Pancreas (tissue), 10 donors: ENCODE measurements at regions not wholly inside any gene's neighbourhood (a gene's known extent, or its start where the extent isn't known, plus 50 kb on each side); places are given as distances from the start of the nearest gene placed in this dataset.

Experiments
- ATAC-seq, 4 donors: fragments of 200-7000 bp; cut with Tn5 transposase; one replicate each; pipeline versions ENCODE4 v1.8.0 to v1.9.1; 2020; ENCODE audit warnings: mild to moderate bottlenecking in 4 of 4, moderate library complexity in 4 of 4
- DNase-seq, 6 donors: peaks; one replicate each; pipeline ENCODE4 v3.0.0-alpha.2; 2020
- FAIRE-seq: peaks from 2 replicates; lab custom pipeline; 2012; peaks lifted over from hg19 to GRCh38; lab: Jason Lieb, UNC
- H3K27ac ChIP-seq, 4 donors: fragments of 200-600 bp; sonication (generic); 1 replicate in 3 of 4; 2 replicates in 1 of 4; pipeline versions ENCODE4 v1.5.0 to v1.8.0; 2020
- H3K27me3 ChIP-seq, 4 donors: fragments of 200-600 bp; one replicate each; pipeline ENCODE4 v1.8.0; 2021
- H3K36me3 ChIP-seq, 3 donors: fragments of 200-600 bp; sonication (generic) in 1 of 3; one replicate each; pipeline versions ENCODE4 v1.5.0 to v1.8.0; 2020 to 2021
- H3K4me1 ChIP-seq, 3 donors: fragments of 200-600 bp; one replicate each; pipeline ENCODE4 v1.8.0; 2021
- H3K4me3 ChIP-seq, 4 donors: fragments of 200-600 bp; sonication (generic) in 2 of 4; one replicate each; pipeline versions ENCODE4 v1.5.0 to v1.8.0; 2020 to 2021
- H3K9me3 ChIP-seq, 4 donors: fragments of 200-600 bp; one replicate each; pipeline ENCODE4 v1.8.0; 2021
- CTCF ChIP-seq, 4 donors: fragments of 200-600 bp; sonication (generic) in 3 of 4; IDR thresholded peaks; one replicate each; pipeline versions ENCODE4 v1.5.0 to v1.8.0; 2021; ENCODE audit warnings: antibody characterized with exemption in 4 of 4
- WGBS, 2 donors: extraction: QIAGEN DNeasy Blood & Tissue Kit; methylation state at CpG; one replicate each; pipeline ENCODE4 v1.1.7; 2013; 5-methylcytosine and 5-hydroxymethylcytosine counted together
- intact Hi-C, 3 donors: fragments of 100-400 bp; cut with DNase I; formaldehyde crosslinking; loops; one replicate each; pipeline versions ENCODE4 v1.11.1 to v1.14.2; 2022
- donor health status: healthy with polysubstance abuse.
- donor health status: DM: no; HTN: no; CAD: no; lungs with moderate emphysema.
- donor health status: DM: no; HTN: no; CAD: no.
- donor health status: control.
- donor health status: control.
- donor health status: Bipolar disorder and iron deficiency.
- donor health status: DM: yes; HTN: yes; CAD: no.
- donor health status: DM: no; HTN: no; CAD: no.
- donor health status: DM: no; HTN: no; CAD: no.
- donor health status: DM: yes; HTN: yes; CAD: no.

- 34 to 35% methylated on average over 5 of the region's 5 CpGs for WGBS, 2 donors
- intact Hi-C loops = no loop called here
- no peak for TF ChIP-seq CTCF (IDR thresholded peaks at IDR 0.05)
These were observed 759.6 kb downstream of the MTRR start for GRCh38 chr5:8628521-8628920.

GRCh38 chr5:8633259-8633658 lies 764.3 kb downstream of the MTRR start:
- Histone ChIP-seq H3K4me1 (no peaks in the 10 kb centered on the region), H3K4me3 (no peak overlapping the region), H3K9me3 (no peaks in the 10 kb centered on the region), H3K36me3 (no peaks in the 10 kb centered on the region), H3K27ac (no peak overlapping the region), H3K27me3 (no peaks in the 10 kb centered on the region)
- no peak for TF ChIP-seq CTCF (IDR thresholded peaks at IDR 0.05)
- ATAC-seq (no peak), FAIRE-seq (no peak), DNase-seq (no peak)
- 89 to 91% methylated on average over 2 of the region's 2 CpGs for WGBS, 2 donors
- intact Hi-C loops = no loop called here

More at GRCh38 chr5:8628521-8628920, 759.6 kb downstream of the MTRR start:
- ATAC-seq = peak in 1 of 4 donors; percentile 11
- DNase-seq = no peak
- no peak overlapping the region for H3K4me3 ChIP-seq
- no peaks in the 10 kb centered on the region for H3K4me1 ChIP-seq
- H3K9me3 ChIP-seq = no peaks in the 10 kb centered on the region
- no peaks in the 10 kb centered on the region for H3K36me3 ChIP-seq
- H3K27ac ChIP-seq = no peak overlapping the region
- FAIRE-seq = no peak
- H3K27me3 ChIP-seq = no peaks in the 10 kb centered on the region

GRCh38 chr5:8633696-8634095 lies 764.7 kb downstream of the MTRR start:
- ATAC-seq (peak in 1 of 4 donors; percentile 37), DNase-seq (no peak), FAIRE-seq (no peak)
- Histone ChIP-seq H3K9me3 (no peaks in the 10 kb centered on the region), H3K27me3 (no peaks in the 10 kb centered on the region), H3K4me3 (no peak overlapping the region), H3K27ac (no peak overlapping the region), H3K4me1 (no peaks in the 10 kb centered on the region), H3K36me3 (no peaks in the 10 kb centered on the region)
- intact Hi-C loops = no loop called here
- WGBS, 2 donors = 30 to 35% methylated on average over 2 of the region's 2 CpGs
- TF ChIP-seq CTCF (IDR thresholded peaks at IDR 0.05) = no peak

GRCh38 chr5:8634219-8634618 lies 765.3 kb downstream of the MTRR start:
- Histone ChIP-seq H3K4me3 (no peak overlapping the region), H3K9me3 (no peaks in the 10 kb centered on the region), H3K27me3 (no peaks in the 10 kb centered on the region), H3K27ac (no peak overlapping the region), H3K4me1 (no peaks in the 10 kb centered on the region), H3K36me3 (no peaks in the 10 kb centered on the region)
- intact Hi-C loops = no loop called here
- no peak for TF ChIP-seq CTCF (IDR thresholded peaks at IDR 0.05)
- no peak for ATAC-seq
- WGBS, 2 donors = 27 to 40% methylated on average over 2 of the region's 2 CpGs
- no peak for FAIRE-seq
- DNase-seq = no peak

GRCh38 chr5:8641786-8642505 lies 773.0 kb downstream of the MTRR start:
- TF ChIP-seq CTCF (IDR thresholded peaks at IDR 0.05) = no peak
- 82 to 88% methylated on average over 7 of the region's 7 CpGs for WGBS, 2 donors
- Histone ChIP-seq H3K36me3 (no peaks in the 10 kb centered on the region), H3K4me1 (no peaks in the 10 kb centered on the region), H3K4me3 (no peak overlapping the region), H3K27ac (no peak overlapping the region), H3K27me3 (no peaks in the 10 kb centered on the region), H3K9me3 (no peaks in the 10 kb centered on the region)
- intact Hi-C loops = no loop called here
- ATAC-seq (no peak), DNase-seq (no peak), FAIRE-seq (no peak)
